A549 (cell line): ENCODE measurements at regions not wholly inside any gene's neighbourhood (a gene's known extent, or its start where the extent isn't known, plus 50 kb on each side); places are given as distances from the start of the nearest gene placed in this dataset.

Experiments
- CEBPB ChIP-seq, 2 experiments: fragments of >200 bp in 1 of 2; sonication (Bioruptor Twin) in 1 of 2; formaldehyde crosslinking in 1 of 2; IDR thresholded peaks; 2 replicates each; pipeline ENCODE4 v1.6.1; 2012 to 2016
- CHD2 ChIP-seq: fragments of 150-350 bp; IDR thresholded peaks from 2 replicates; pipeline ENCODE4 v1.6.1; 2014; ENCODE audit warnings: low read length; ENCODE audit not compliant: partially characterized antibody
- CTCF ChIP-seq: fragments of >200 bp; sonication (Bioruptor Twin); formaldehyde crosslinking; IDR thresholded peaks from 3 replicates; pipeline ENCODE4 v1.5.1; 2016
- MAX ChIP-seq: IDR thresholded peaks from 2 replicates; pipeline ENCODE4 v1.6.1; 2012
- POLR2A ChIP-seq: IDR thresholded peaks from 2 replicates; pipeline ENCODE4 v1.6.1; 2012; ENCODE audit warnings: mild to moderate bottlenecking, low read length

GRCh38 chr11:112322173-112322790 is 61.6 kb upstream of the PLET1 start:
- TF ChIP-seq MAX (no peak), CTCF (no peak), CHD2 (no peak), CEBPB (IDR thresholded peaks at IDR 0.05) (no peak; a peak in 1 of 4 replicates), POLR2A (no peak)
